ENCODE measurements at regions not wholly inside any gene's neighbourhood (a gene's known extent, or its start where the extent isn't known, plus 50 kb on each side); places are given as distances from the start of the nearest gene placed in this dataset.

DNA sequence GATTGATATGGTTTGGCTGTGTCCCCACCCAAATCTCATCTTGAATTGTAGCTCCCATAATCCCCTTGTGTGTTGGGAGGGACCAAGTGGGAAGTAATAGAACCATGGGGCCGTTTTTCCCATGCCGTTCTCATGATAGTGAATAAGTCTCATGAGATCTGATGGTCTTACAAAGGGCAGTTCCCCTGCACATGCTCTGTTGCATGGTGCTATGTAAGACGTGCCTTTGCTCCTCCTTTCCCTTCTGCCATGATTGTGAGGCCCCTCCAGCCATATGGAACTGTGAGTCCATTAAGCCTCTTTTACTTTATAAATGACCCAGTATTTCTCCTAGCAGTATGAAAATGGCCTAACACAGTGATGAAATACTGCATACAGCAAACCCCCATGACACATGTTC, 84.8 kb upstream of the SELENOP start:
- TF ChIP-seq EZH2phosphoT487 (IDR thresholded peaks at IDR 0.05; ENCODE audit: borderline replicate concordance, low read length), result no peak
- no peak for TF ChIP-seq EZH2 (IDR thresholded peaks at IDR 0.05; ENCODE audit: low read length, unreplicated experiment)

All from PC-3 (cell line).